DMS114 treated with DMSO at 0.1 percent for 48 hours (cell line): ENCODE measurements at regions not wholly inside any gene's neighbourhood (a gene's known extent, or its start where the extent isn't known, plus 50 kb on each side); places are given as distances from the start of the nearest gene placed in this dataset.
"Not testable (repeated sequence)": the region's sequence is repeated elsewhere in the genome, so short reads cannot be mapped to it uniquely, and the experiment has no call there.

ENCODE experiments used
- DNase-seq: peaks from one replicate; lab custom pipeline; 2025; ENCODE audit not compliant: unreplicated experiment; lab: John Stamatoyannopoulos, UW

DNA sequence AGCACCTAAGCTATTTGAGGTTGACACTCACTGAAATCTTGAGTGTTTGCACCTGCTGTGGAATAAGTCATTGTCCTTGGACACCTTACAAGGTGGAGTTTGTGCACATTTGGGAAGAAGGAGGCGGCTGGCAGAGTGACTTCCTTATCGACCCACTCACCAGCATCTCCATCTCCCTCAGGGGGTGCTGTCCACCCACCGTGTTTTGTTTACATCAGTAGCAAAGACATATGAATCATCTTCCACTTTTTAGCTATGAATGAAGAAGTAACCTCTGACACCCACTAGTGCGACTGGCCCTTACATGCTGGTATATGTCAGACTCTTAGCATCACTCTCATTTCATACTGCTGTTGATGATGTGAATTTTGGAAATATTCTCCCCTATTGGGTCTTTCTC, 119.5 kb upstream of the SGK1 start:
- no peak for DNase-seq

GRCh38 chr6:134436950-134437349, 119.0 kb upstream of the SGK1 start:
- no peak for DNase-seq

DNA sequence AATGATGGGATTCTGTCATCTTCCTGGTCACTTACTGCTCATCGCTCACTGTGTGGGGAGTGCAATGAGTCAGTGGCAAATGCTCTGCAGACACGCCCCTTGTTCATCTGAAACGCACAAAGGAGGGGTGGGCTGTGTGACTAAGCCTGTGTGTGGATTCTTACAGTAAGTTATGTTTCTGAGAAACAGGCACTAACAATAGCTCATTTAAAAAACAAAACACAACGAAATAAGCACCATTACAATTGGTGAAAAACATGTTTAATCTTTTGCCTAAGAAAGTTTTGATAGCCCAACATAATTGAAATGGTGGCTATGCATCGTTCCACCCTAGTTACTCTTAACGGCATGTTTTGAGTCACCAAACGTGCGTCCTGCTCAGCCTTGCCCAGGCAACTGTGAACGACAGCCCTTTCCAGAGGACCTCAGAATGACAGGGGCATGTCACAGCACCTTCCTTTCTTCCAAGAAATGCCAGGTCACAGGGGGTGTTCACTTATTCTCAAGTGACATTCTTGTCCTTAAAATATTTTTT, 118.4 kb upstream of the SGK1 start:
- no peak for DNase-seq

GRCh38 chr6:134435814-134436280, 117.9 kb upstream of the SGK1 start:
- DNase-seq = no peak

DNA sequence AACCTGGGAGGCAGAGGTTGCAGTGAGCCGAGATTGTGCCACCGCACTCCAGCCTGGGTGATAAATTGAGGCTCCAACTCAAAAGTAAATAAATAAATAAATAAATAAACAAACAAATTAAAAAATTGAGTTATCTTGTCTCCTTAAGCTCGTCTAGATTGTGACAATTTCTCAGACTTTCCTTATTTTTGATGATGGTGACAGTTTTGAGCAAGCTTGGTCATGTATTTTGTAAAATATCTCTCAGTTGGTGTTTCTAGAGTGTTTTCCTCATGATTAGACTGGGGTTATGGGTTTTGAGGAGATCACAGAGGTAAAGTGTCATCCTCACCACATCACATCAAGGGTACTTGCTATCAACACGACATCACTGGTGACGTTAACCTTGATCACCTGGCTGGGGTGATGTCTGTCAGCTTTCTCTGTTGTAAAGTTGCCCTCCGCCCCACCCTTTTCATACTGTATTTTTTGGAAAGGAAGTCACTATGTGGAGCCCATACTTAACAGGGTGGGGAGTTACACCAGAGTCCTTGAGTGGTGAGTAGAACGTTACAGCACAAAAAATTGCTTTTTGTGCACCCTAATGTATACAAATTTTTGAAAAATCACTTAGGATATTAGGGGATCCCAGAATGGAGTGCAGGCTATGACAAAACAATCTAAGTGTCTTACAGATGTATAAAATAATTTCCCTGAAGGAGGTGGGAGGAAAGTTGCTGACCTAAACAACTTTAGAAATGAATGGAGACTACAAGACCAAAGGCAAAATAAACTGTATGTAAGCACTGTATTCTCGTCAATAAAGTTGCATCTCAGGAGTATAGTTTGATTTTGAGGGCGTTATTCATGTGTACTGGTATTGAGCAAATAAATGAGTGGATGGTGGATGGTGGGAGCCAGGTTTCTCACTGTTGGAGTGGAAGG, 116.4 kb upstream of the SGK1 start:
- DNase-seq = no peak

DNA sequence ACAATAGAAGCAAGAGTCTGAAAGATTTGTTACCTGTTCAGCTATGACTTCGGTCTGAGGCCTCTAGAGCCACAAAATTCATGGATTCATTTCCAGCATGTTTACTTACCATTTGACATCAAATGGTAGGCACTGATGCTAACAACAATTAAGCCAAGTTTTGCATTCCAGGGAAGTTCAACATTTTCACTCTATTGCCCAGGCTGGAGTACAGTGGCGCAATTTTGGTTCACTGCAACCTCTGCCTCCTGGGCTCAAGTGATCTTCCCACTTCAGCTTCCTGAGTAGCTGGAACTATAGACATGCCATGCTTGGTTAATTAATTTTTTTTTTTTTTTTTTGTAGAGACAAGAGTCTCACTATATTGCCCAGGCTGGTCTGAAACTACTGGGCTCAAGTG, 114.1 kb upstream of the SGK1 start:
- DNase-seq = no peak

- DNase-seq = no peak
These were observed 113.5 kb upstream of the SGK1 start for GRCh38 chr6:134431421-134431859.

GRCh38 chr6:134429861-134430380, 112.0 kb upstream of the SGK1 start:
- no peak for DNase-seq

DNA sequence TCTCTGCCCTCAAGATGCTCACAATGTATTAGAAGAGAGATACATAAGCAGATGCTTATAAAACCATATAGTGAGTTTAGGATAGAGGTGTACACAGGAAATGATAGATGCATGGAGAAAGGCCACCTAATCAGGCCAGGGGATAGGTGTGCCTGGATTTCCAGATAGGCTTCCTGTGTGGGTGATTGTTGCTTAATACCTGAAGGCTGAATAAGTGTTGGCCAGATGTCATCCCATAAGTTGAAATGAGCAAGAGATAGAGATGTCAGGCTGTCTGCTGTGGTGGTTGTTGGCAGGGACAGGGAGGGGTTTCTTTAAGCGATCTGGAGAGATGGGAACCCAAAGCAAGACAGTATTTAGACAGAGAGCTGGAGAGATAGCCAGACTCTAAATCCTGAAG, 109.8 kb upstream of the SGK1 start:
- no peak for DNase-seq

DNA sequence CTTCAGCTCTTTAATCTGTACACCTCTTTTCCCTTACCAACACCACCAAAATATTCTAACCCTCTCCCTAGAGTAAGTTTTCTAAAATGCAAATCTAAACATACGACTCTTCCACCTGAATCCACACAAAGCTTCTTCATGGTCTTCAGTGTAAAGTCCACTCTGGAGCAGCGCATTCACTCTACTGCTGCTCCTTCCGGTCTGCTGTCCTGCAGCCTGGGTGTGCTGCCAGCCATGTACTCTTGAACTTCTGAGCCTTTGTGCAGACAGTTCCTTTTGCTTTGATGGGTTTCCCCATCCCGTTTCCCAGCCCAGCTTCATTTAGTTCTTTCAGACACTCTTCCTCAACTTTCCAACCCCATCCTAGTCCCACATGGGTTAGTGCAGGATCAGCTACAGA, 108.7 kb upstream of the SGK1 start:
- DNase-seq = no peak

GRCh38 chr6:134425917-134426316, 108.0 kb upstream of the SGK1 start:
- DNase-seq = not testable (repeated sequence)

GRCh38 chr6:134425513-134425912, 107.6 kb upstream of the SGK1 start:
- no peak for DNase-seq

- no peak for DNase-seq
These were observed 106.9 kb upstream of the SGK1 start for GRCh38 chr6:134424798-134425170.

DNA sequence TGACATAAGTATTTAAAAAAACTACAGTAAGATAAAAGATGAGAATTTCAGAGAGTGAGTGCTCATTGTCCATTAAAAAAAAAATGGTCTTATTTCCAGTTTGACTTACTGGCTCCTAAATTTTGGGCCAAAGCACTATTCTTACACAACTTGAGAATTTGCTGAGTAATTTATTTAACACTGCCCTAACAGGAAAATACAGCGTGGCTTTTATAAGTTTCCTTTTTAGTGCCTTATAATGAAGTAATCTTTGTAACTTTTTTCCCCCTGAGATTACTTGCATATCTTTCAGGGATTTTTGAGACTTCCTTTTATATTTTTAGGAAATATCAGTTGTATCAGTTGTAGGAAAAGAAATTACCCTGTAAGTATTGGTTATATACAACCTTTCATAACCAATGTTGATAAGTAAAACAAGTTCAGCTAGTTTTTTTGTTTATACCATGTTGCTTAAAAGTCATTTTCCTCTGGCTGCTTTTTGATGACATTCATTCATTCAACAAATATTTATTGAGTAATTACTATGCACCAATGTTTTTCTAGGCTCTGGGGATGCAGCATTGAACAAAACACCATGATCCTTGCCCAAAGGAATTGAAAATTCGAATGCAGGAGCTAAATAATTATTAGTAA, 106.4 kb upstream of the SGK1 start:
- DNase-seq = no peak

DNA sequence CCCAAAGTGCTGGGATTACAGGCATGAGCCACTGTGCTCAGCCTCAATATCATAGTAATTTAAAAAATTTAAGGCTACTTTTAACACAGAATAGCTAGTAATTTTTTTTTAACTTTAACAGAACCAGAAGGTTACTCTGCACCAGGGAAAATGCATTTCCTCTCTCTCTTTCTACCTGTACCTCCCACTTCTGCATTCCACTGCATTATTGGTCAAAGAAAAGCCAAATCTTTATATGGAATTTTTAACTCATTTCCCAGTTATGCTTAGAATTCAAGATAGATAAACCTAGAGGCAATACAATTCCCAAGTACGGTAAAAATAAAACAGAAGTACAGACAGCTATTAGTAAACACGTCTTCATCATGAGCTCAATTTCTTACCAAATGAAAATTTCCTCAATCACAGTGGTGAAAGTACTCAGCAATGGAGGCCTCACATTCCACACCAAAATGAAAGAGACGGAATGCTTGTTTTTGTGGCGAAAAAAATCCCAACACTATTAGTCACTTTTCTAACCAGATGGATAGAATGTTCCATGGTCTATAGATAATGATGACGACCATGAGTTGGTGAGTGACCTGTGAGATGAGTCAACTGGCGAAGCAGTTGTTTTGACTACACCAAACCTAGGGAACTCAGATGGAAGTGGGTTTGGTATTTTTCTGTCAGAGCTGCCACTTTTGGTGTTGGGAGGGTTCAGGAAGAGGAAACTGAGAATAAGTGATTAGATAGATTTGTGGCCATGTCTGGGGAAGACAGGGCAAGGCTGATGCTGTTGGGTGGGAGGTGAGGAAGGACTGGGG, 104.7 kb upstream of the SGK1 start:
- DNase-seq = no peak

- DNase-seq = no peak
These were observed 103.6 kb upstream of the SGK1 start for GRCh38 chr6:134421501-134421900.

DNA sequence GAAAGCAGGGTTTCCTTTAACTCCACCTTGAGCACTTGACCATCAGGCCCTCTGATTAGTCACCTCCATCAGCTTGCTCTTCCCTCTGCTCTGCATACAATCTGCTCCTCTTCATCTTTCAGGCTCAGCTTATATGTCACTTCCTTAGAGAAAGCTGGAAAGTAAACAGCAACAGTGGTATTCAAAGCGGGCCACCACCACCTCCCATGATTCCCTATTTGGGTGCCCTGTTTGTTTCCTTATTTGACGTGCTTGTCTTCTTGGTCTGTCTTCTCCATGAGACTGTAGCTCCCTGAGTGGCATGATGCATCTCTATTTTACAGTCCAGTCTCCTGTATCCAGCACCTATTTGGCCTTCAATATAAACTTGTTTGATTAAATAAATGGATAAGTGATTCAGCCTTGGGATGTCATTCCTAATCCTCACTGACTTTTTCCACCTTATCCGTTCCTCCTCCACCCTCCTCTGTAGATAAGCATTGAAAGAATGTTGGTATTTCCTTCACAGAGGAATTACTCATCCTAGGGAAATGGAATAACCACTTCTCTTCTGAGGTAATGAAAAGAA, 102.8 kb upstream of the SGK1 start:
- no peak for DNase-seq

DNA sequence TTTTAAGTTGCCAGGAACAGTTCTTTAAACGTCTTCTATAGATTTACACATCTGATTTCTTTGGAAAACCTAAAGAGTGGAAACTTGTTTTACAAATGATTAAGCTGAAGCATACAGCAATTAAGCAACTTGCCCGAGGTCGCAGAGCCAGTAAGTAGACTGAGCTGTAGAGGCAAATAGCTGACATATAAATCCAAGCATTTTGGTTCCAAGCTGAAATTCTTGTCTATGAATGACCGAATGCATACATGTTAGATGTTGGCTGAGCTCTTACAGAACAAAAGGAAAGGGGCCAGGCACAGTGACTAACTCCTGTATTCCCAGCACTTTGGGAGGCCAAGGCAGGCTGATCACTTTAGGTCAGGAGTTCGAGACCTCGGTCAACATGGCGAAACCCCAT, 101.8 kb upstream of the SGK1 start:
- no peak for DNase-seq

GRCh38 chr6:134416418-134417154, 98.7 kb upstream of the SGK1 start:
- no peak for DNase-seq

- no peak for DNase-seq
These were observed 97.7 kb upstream of the SGK1 start for GRCh38 chr6:134415656-134416055.
